ENCODE measurements at regions not wholly inside any gene's neighbourhood (a gene's known extent, or its start where the extent isn't known, plus 50 kb on each side); places are given as distances from the start of the nearest gene placed in this dataset.

- no peak for TF ChIP-seq CTCF (IDR thresholded peaks at IDR 0.05)
- no peaks in the 10 kb centered on the region for H3K36me3 Mint-ChIP-seq (ENCODE audit: unreplicated experiment)
- DNase-seq (ENCODE audit: extremely low spot score, unreplicated experiment), result no peak
- no peaks in the 10 kb centered on the region for H3K27me3 Mint-ChIP-seq (ENCODE audit: unreplicated experiment)
- no peaks in the 10 kb centered on the region for H3K4me1 Mint-ChIP-seq (ENCODE audit: unreplicated experiment)
- no peak overlapping the region for H3K27ac Mint-ChIP-seq (ENCODE audit: unreplicated experiment)
- peaks cover 14% of the 10 kb centered on the region for H3K9me3 Mint-ChIP-seq (ENCODE audit: unreplicated experiment)
- H3K4me3 Mint-ChIP-seq (ENCODE audit: unreplicated experiment), result no peak overlapping the region
Observed at GRCh38 chr12:115521771-115522409, 755.6 kb downstream of the MED13L start.

- Mint-ChIP-seq H3K27me3 (ENCODE audit: unreplicated experiment) (no peaks in the 10 kb centered on the region), H3K9me3 (ENCODE audit: unreplicated experiment) (peaks cover 14% of the 10 kb centered on the region), H3K4me1 (ENCODE audit: unreplicated experiment) (no peaks in the 10 kb centered on the region), H3K4me3 (ENCODE audit: unreplicated experiment) (no peak overlapping the region), H3K27ac (ENCODE audit: unreplicated experiment) (no peak overlapping the region), H3K36me3 (ENCODE audit: unreplicated experiment) (no peaks in the 10 kb centered on the region)
- DNase-seq (ENCODE audit: extremely low spot score, unreplicated experiment), result no peak
- TF ChIP-seq CTCF (IDR thresholded peaks at IDR 0.05), result no peak
Observed at GRCh38 chr12:115519887-115520286, 757.6 kb downstream of the MED13L start.

GRCh38 chr12:115519359-115519758 lies 758.1 kb downstream of the MED13L start:
- Mint-ChIP-seq H3K4me1 (ENCODE audit: unreplicated experiment) (no peaks in the 10 kb centered on the region), H3K9me3 (ENCODE audit: unreplicated experiment) (peaks cover 14% of the 10 kb centered on the region), H3K4me3 (ENCODE audit: unreplicated experiment) (no peak overlapping the region), H3K36me3 (ENCODE audit: unreplicated experiment) (no peaks in the 10 kb centered on the region), H3K27ac (ENCODE audit: unreplicated experiment) (no peak overlapping the region), H3K27me3 (ENCODE audit: unreplicated experiment) (no peaks in the 10 kb centered on the region)
- TF ChIP-seq CTCF (IDR thresholded peaks at IDR 0.05), result no peak
- no peak for DNase-seq (ENCODE audit: extremely low spot score, unreplicated experiment)

- Mint-ChIP-seq H3K27me3 (ENCODE audit: unreplicated experiment) (no peaks in the 10 kb centered on the region), H3K4me1 (ENCODE audit: unreplicated experiment) (no peaks in the 10 kb centered on the region), H3K9me3 (ENCODE audit: unreplicated experiment) (peaks cover 22% of the 10 kb centered on the region), H3K27ac (ENCODE audit: unreplicated experiment) (no peak overlapping the region), H3K36me3 (ENCODE audit: unreplicated experiment) (no peaks in the 10 kb centered on the region), H3K4me3 (ENCODE audit: unreplicated experiment) (no peak overlapping the region)
- DNase-seq (ENCODE audit: extremely low spot score, unreplicated experiment), result no peak
- no peak for TF ChIP-seq CTCF (IDR thresholded peaks at IDR 0.05)
Observed at GRCh38 chr12:115517913-115518312, 759.6 kb downstream of the MED13L start.

GRCh38 chr12:115511986-115512711 lies 765.3 kb downstream of the MED13L start:
- no peaks in the 10 kb centered on the region for H3K27me3 Mint-ChIP-seq (ENCODE audit: unreplicated experiment)
- no peak overlapping the region for H3K27ac Mint-ChIP-seq (ENCODE audit: unreplicated experiment)
- H3K36me3 Mint-ChIP-seq (ENCODE audit: unreplicated experiment), result no peaks in the 10 kb centered on the region
- H3K4me1 Mint-ChIP-seq (ENCODE audit: unreplicated experiment), result no peaks in the 10 kb centered on the region
- no peak overlapping the region for H3K4me3 Mint-ChIP-seq (ENCODE audit: unreplicated experiment)
- TF ChIP-seq CTCF (IDR thresholded peaks at IDR 0.05), result no peak
- peaks cover 18% of the 10 kb centered on the region for H3K9me3 Mint-ChIP-seq (ENCODE audit: unreplicated experiment)
- no peak for DNase-seq (ENCODE audit: extremely low spot score, unreplicated experiment)
